ENCODE measurements at regions not wholly inside any gene's neighbourhood (a gene's known extent, or its start where the extent isn't known, plus 50 kb on each side); places are given as distances from the start of the nearest gene placed in this dataset. TPM values are rescaled to one million over a fixed set of nuclear protein-coding genes. Genes with fewer than 3 reads are reported as not detected.

- Histone ChIP-seq H3K4me3 (no peak overlapping the region), H3F3A (ENCODE audit: insufficient read depth) (no peaks in the 10 kb centered on the region), H3K27me3 (replicated peaks; ENCODE audit: insufficient read depth) (no peaks in the 10 kb centered on the region), H3K79me2 (ENCODE audit: insufficient read depth) (no peaks in the 10 kb centered on the region), H3K4me2 (ENCODE audit: unreplicated experiment) (no peak overlapping the region), H4K20me1 (ENCODE audit: insufficient read depth) (no peaks in the 10 kb centered on the region), H3K27ac (no peak overlapping the region), H3K9me2 (ENCODE audit: insufficient read depth) (no peaks in the 10 kb centered on the region), H3K9me3 (ENCODE audit: low read depth) (no peaks in the 10 kb centered on the region), H3K4me1 (ENCODE audit: insufficient read depth) (no peaks in the 10 kb centered on the region), H2AFZ (no peak overlapping the region), H3K36me3 (ENCODE audit: low read depth) (no peaks in the 10 kb centered on the region), H3K9ac (no peak overlapping the region)
- WGBS, 2 experiments (ENCODE audit: low coverage in 1 of 2, low lambda C conversion rate in 2 of 2, missing lambda C conversion rate in 2 of 2) = 4 to 11% methylated on average over 2 of the region's 2 CpGs
- DNase-seq = no peak
- in situ Hi-C loops (cut with MboI) = no loop called here
- TF ChIP-seq EZH2phosphoT487 (IDR thresholded peaks at IDR 0.05; ENCODE audit: insufficient read depth, low read depth) (no peak), EZH2 (IDR thresholded peaks at IDR 0.05; ENCODE audit: insufficient read depth, poor library complexity, severe bottlenecking) (no peak)
Observed at GRCh38 chr5:114310666-114311065, 51.2 kb upstream of the KCNN2 start.

- no peaks in the 10 kb centered on the region for H4K20me1 ChIP-seq (ENCODE audit: insufficient read depth)
- H2AFZ ChIP-seq = no peak overlapping the region
- no peaks in the 10 kb centered on the region for H3K4me1 ChIP-seq (ENCODE audit: insufficient read depth)
- no peak for DNase-seq
- H3K9me2 ChIP-seq (ENCODE audit: insufficient read depth) = no peaks in the 10 kb centered on the region
- TF ChIP-seq EZH2 (IDR thresholded peaks at IDR 0.05; ENCODE audit: insufficient read depth, poor library complexity, severe bottlenecking) (no peak), EZH2phosphoT487 (IDR thresholded peaks at IDR 0.05; ENCODE audit: insufficient read depth, low read depth) (no peak)
- no peak overlapping the region for H3K4me2 ChIP-seq (ENCODE audit: unreplicated experiment)
- H3K9ac ChIP-seq = no peak overlapping the region
- H3K27ac ChIP-seq = no peak overlapping the region
- H3K79me2 ChIP-seq (ENCODE audit: insufficient read depth) = no peaks in the 10 kb centered on the region
- no peaks in the 10 kb centered on the region for H3F3A ChIP-seq (ENCODE audit: insufficient read depth)
- no peaks in the 10 kb centered on the region for H3K36me3 ChIP-seq (ENCODE audit: low read depth)
- WGBS, 2 experiments (ENCODE audit: low coverage in 1 of 2, low lambda C conversion rate in 2 of 2, missing lambda C conversion rate in 2 of 2) = 0 to 2% methylated on average over 2 of the region's 2 CpGs
- in situ Hi-C loops (cut with MboI) = no loop called here
- H3K4me3 ChIP-seq = no peak overlapping the region
- no peaks in the 10 kb centered on the region for H3K27me3 ChIP-seq (replicated peaks; ENCODE audit: insufficient read depth)
- H3K9me3 ChIP-seq (ENCODE audit: low read depth) = no peaks in the 10 kb centered on the region
Observed at GRCh38 chr5:114311281-114311680, 50.6 kb upstream of the KCNN2 start.

GRCh38 chr5:114311968-114312367 lies 49.9 kb upstream of the KCNN2 start:
- Histone ChIP-seq H3K27me3 (replicated peaks; ENCODE audit: insufficient read depth) (no peaks in the 10 kb centered on the region), H3K9ac (no peak overlapping the region), H2AFZ (no peak overlapping the region), H3K4me3 (no peak overlapping the region), H3K36me3 (ENCODE audit: low read depth) (no peaks in the 10 kb centered on the region), H3F3A (ENCODE audit: insufficient read depth) (no peaks in the 10 kb centered on the region), H3K27ac (no peak overlapping the region), H3K9me3 (ENCODE audit: low read depth) (no peaks in the 10 kb centered on the region), H3K4me2 (ENCODE audit: unreplicated experiment) (no peak overlapping the region), H4K20me1 (ENCODE audit: insufficient read depth) (no peaks in the 10 kb centered on the region), H3K79me2 (ENCODE audit: insufficient read depth) (no peaks in the 10 kb centered on the region), H3K9me2 (ENCODE audit: insufficient read depth) (no peaks in the 10 kb centered on the region), H3K4me1 (ENCODE audit: insufficient read depth) (no peaks in the 10 kb centered on the region)
- in situ Hi-C loops (cut with MboI) = no loop called here
- 0% methylated on average over 1 of the region's 1 CpG for WGBS, 2 experiments (ENCODE audit: low coverage in 1 of 2, low lambda C conversion rate in 2 of 2, missing lambda C conversion rate in 2 of 2)
- DNase-seq = no peak
- TF ChIP-seq EZH2phosphoT487 (IDR thresholded peaks at IDR 0.05; ENCODE audit: insufficient read depth, low read depth) (no peak), EZH2 (IDR thresholded peaks at IDR 0.05; ENCODE audit: insufficient read depth, poor library complexity, severe bottlenecking) (no peak)

Small RNA genes in the stretch of these regions (small RNA-seq; reads per million reads assigned to genes)
- not detected for gene RN7SKP89 (ENCODE audit: low read depth, low replicate concordance)
